ENCODE measurements at regions not wholly inside any gene's neighbourhood (a gene's known extent, or its start where the extent isn't known, plus 50 kb on each side); places are given as distances from the start of the nearest gene placed in this dataset.

- TF ChIP-seq CTCF (IDR thresholded peaks at IDR 0.05) = no peak
- TF ChIP-seq POLR2A (IDR thresholded peaks at IDR 0.05) = no peak
Observed at GRCh38 chrX:42075032-42075431, 151.7 kb upstream of the CASK start.
